Chondrocyte (in vitro differentiated cells): ENCODE measurements at regions not wholly inside any gene's neighbourhood (a gene's known extent, or its start where the extent isn't known, plus 50 kb on each side); places are given as distances from the start of the nearest gene placed in this dataset.

Experiments used
- DNase-seq: peaks from one replicate; pipeline ENCODE4 v3.0.0; 2021; ENCODE audit warnings: mixed read lengths, low spot score
- H3K27ac Mint-ChIP-seq: one replicate; pipeline ENCODE4 v1.8.0; 2021; ENCODE audit warnings: mild to moderate bottlenecking, moderate library complexity, mixed read lengths; ENCODE audit not compliant: unreplicated experiment
- H3K27me3 Mint-ChIP-seq: 2 replicates; pipeline ENCODE4 v1.8.0; 2021; ENCODE audit warnings: low read depth, mixed read lengths
- H3K36me3 Mint-ChIP-seq: 2 replicates; pipeline ENCODE4 v1.8.0; 2021; ENCODE audit warnings: low read depth, mixed read lengths
- H3K4me1 Mint-ChIP-seq: 2 replicates; pipeline ENCODE4 v1.8.0; 2021; ENCODE audit warnings: low read depth, mild to moderate bottlenecking, mixed read lengths
- H3K4me3 Mint-ChIP-seq: one replicate; pipeline ENCODE4 v1.8.0; 2021; ENCODE audit warnings: mild to moderate bottlenecking, moderate library complexity, mixed read lengths; ENCODE audit not compliant: unreplicated experiment
- H3K9me3 Mint-ChIP-seq: 2 replicates; pipeline ENCODE4 v1.8.0; 2021; ENCODE audit warnings: low read depth, mixed read lengths
- CTCF ChIP-seq: fragments of 200-600 bp; sonication (generic); IDR thresholded peaks from 2 replicates; pipeline ENCODE4 v1.5.0; 2021; ENCODE audit warnings: antibody characterized with exemption, mild to moderate bottlenecking, moderate library complexity

- Mint-ChIP-seq H3K9me3 (no peaks in the 10 kb centered on the region), H3K27me3 (peaks cover 10% of the 10 kb centered on the region), H3K27ac (no peak overlapping the region), H3K4me1 (no peaks in the 10 kb centered on the region), H3K36me3 (no peaks in the 10 kb centered on the region), H3K4me3 (no peak overlapping the region)
- DNase-seq: no peak
- TF ChIP-seq CTCF: no peak
These were observed 70.6 kb upstream of the RAB6C start for GRCh38 chr2:129908721-129909373.

GRCh38 chr2:129909651-129910418 is 69.6 kb upstream of the RAB6C start:
- H3K9me3 Mint-ChIP-seq: no peaks in the 10 kb centered on the region
- H3K27me3 Mint-ChIP-seq: peaks cover 12% of the 10 kb centered on the region
- no peak for TF ChIP-seq CTCF
- DNase-seq: no peak
- H3K4me3 Mint-ChIP-seq: no peak overlapping the region
- no peak overlapping the region for H3K27ac Mint-ChIP-seq
- no peaks in the 10 kb centered on the region for H3K36me3 Mint-ChIP-seq
- H3K4me1 Mint-ChIP-seq: no peaks in the 10 kb centered on the region

GRCh38 chr2:129910446-129911362 is 68.8 kb upstream of the RAB6C start:
- no peak for TF ChIP-seq CTCF
- no peak overlapping the region for H3K27ac Mint-ChIP-seq
- peaks cover 19% of the 10 kb centered on the region for H3K27me3 Mint-ChIP-seq
- H3K4me1 Mint-ChIP-seq: no peaks in the 10 kb centered on the region
- H3K4me3 Mint-ChIP-seq: no peak overlapping the region
- no peaks in the 10 kb centered on the region for H3K36me3 Mint-ChIP-seq
- H3K9me3 Mint-ChIP-seq: no peaks in the 10 kb centered on the region
- DNase-seq: no peak

GRCh38 chr2:129911363-129912065 is 68.0 kb upstream of the RAB6C start:
- Mint-ChIP-seq H3K27me3 (peaks cover 24% of the 10 kb centered on the region), H3K36me3 (no peaks in the 10 kb centered on the region), H3K9me3 (no peaks in the 10 kb centered on the region), H3K4me3 (no peak overlapping the region), H3K4me1 (no peaks in the 10 kb centered on the region), H3K27ac (no peak overlapping the region)
- DNase-seq: no peak
- TF ChIP-seq CTCF: no peak
